H1 (cell line): ENCODE measurements at regions not wholly inside any gene's neighbourhood (a gene's known extent, or its start where the extent isn't known, plus 50 kb on each side); places are given as distances from the start of the nearest gene placed in this dataset.
A peak's percentile ranks its signal among the peaks of the same experiment; 100 is the strongest.
"Not testable (repeated sequence)": the region's sequence is repeated elsewhere in the genome, so short reads cannot be mapped to it uniquely, and the experiment has no call there.

ENCODE experiments used
- CTCF ChIA-PET: fragments of 300-600 bp; sonication (Branson Sonifier 250); formaldehyde crosslinking; loops from one replicate; lab custom pipeline; 2021; ENCODE audit not compliant: partially characterized antibody; lab: Charles Lee
- POLR2A ChIA-PET: fragments of 300-600 bp; sonication (Branson Sonifier 250); formaldehyde crosslinking; loops from one replicate; lab custom pipeline; 2021; ENCODE audit warnings: inconsistent platforms; ENCODE audit not compliant: partially characterized antibody; lab: Charles Lee
- DNase-seq, 2 experiments: peaks; one replicate each; pipeline versions ENCODE4 v3.0.0 to v3.0.0-alpha.2; 2010 to 2022; ENCODE audit warnings: low spot score in 2 of 2, low read depth in 1 of 2, mixed read lengths in 1 of 2
- FAIRE-seq: peaks from 2 replicates; lab custom pipeline; 2011; peaks lifted over from hg19 to GRCh38; lab: Jason Lieb, UNC
- H2AFZ ChIP-seq: 2 replicates; pipeline ENCODE4 v1.8.1; 2012; ENCODE audit warnings: low read length, inconsistent platforms
- H2AK5ac ChIP-seq: 2 replicates; pipeline ENCODE4 v1.6.1; 2013; ENCODE audit warnings: low read depth, low read length
- H2BK120ac ChIP-seq: replicated peaks from 2 replicates; pipeline ENCODE3; 2013; ENCODE audit warnings: low read depth, low read length, inconsistent platforms
- H2BK12ac ChIP-seq: 2 replicates; pipeline ENCODE4 v1.6.1; 2013; ENCODE audit warnings: low read depth, low read length
- H2BK15ac ChIP-seq: 2 replicates; pipeline ENCODE4 v1.6.1; 2013; ENCODE audit warnings: low read length
- H2BK20ac ChIP-seq: 2 replicates; pipeline ENCODE4 v1.6.1; 2013; ENCODE audit warnings: low read length
- H2BK5ac ChIP-seq: 2 replicates; pipeline ENCODE4 v1.6.1; 2013; ENCODE audit warnings: low read depth, low read length
- H3K14ac ChIP-seq: 2 replicates; pipeline ENCODE4 v1.6.1; 2013; ENCODE audit warnings: inconsistent platforms; ENCODE audit not compliant: insufficient read length
- H3K18ac ChIP-seq: 2 replicates; pipeline ENCODE4 v1.6.1; 2013; ENCODE audit warnings: low read length; ENCODE audit errors: extremely low read depth
- H3K23ac ChIP-seq: 2 replicates; pipeline ENCODE4 v1.6.1; 2013; ENCODE audit warnings: inconsistent platforms; ENCODE audit not compliant: insufficient read length
- H3K23me2 ChIP-seq: 2 replicates; pipeline ENCODE4 v1.6.1; 2013; ENCODE audit warnings: low read depth, low read length
- H3K27ac ChIP-seq: 2 replicates; pipeline ENCODE4 v1.6.1; 2011; ENCODE audit warnings: low read depth, low read length, inconsistent platforms
- H3K27me3 ChIP-seq, 4 experiments: replicated peaks in 1 of 4; 1 replicate in 1 of 4; 2 replicates in 3 of 4; pipeline versions ENCODE4 v1.6.1 to v1.8.1; 2011 to 2013; ENCODE audit warnings: low read length in 3 of 4, mild to moderate bottlenecking in 3 of 4, inconsistent platforms in 2 of 4, mixed read lengths in 2 of 4, moderate library complexity in 1 of 4; ENCODE audit not compliant: control insufficient read depth in 3 of 4, insufficient read depth in 3 of 4; ENCODE audit errors: extremely low read depth in 1 of 4
- H3K36me3 ChIP-seq, 4 experiments: 2 replicates each; pipeline versions ENCODE4 v1.6.1 to v1.8.1; 2011 to 2013; ENCODE audit warnings: mild to moderate bottlenecking in 4 of 4, low read length in 3 of 4, moderate library complexity in 2 of 4, control low read depth in 1 of 4, inconsistent platforms in 1 of 4; ENCODE audit not compliant: insufficient read depth in 4 of 4, control insufficient read depth in 2 of 4
- H3K4ac ChIP-seq: replicated peaks from 2 replicates; pipeline ENCODE3; 2013; ENCODE audit warnings: low read length, low read depth, mixed read lengths, inconsistent platforms; ENCODE audit not compliant: insufficient read length
- H3K4me1 ChIP-seq, 4 experiments: replicated peaks in 1 of 4; 1 replicate in 1 of 4; 2 replicates in 3 of 4; pipeline versions ENCODE4 v1.6.1 to v1.8.1; 2011 to 2013; ENCODE audit warnings: low read length in 3 of 4, inconsistent platforms in 2 of 4, mixed read lengths in 1 of 4; ENCODE audit not compliant: insufficient read depth in 4 of 4, control insufficient read depth in 3 of 4
- H3K4me2 ChIP-seq, 2 experiments: 2 replicates each; pipeline versions ENCODE4 v1.6.1 to v1.8.1; 2011 to 2013; ENCODE audit warnings: low read depth in 2 of 2, low read length in 2 of 2, control low read depth in 1 of 2, inconsistent platforms in 1 of 2, mild to moderate bottlenecking in 1 of 2; ENCODE audit not compliant: insufficient read depth in 1 of 2
- H3K4me3 ChIP-seq, 4 experiments: fragments of 200-600, 300-600 bp in 1 of 4; sonication (generic), shearing (Covaris generic), sonication (Bioruptor Twin) in 1 of 4; 2 replicates each; pipeline versions ENCODE4 v1.5.1 to v1.8.1; 2011 to 2016; ENCODE audit warnings: low read length in 4 of 4, low read depth in 3 of 4, control low read depth in 2 of 4, inconsistent platforms in 2 of 4, mild to moderate bottlenecking in 2 of 4, mixed read lengths in 1 of 4, moderate library complexity in 1 of 4; ENCODE audit not compliant: insufficient read depth in 2 of 4; ENCODE audit errors: extremely low read depth in 1 of 4
- H3K56ac ChIP-seq: replicated peaks from 2 replicates; pipeline ENCODE3; 2013; ENCODE audit warnings: low read depth, mild to moderate bottlenecking, mixed read lengths, low read length, inconsistent platforms; ENCODE audit not compliant: insufficient read length
- H3K79me1 ChIP-seq: 2 replicates; pipeline ENCODE4 v1.6.1; 2013; ENCODE audit warnings: low read depth, low read length, control low read depth
- H3K79me2 ChIP-seq, 2 experiments: 2 replicates each; pipeline versions ENCODE4 v1.6.1 to v1.8.1; 2012 to 2013; ENCODE audit warnings: low read length in 2 of 2, mild to moderate bottlenecking in 2 of 2, inconsistent platforms in 1 of 2; ENCODE audit not compliant: insufficient read depth in 2 of 2, control insufficient read depth in 1 of 2
- H3K9ac ChIP-seq, 4 experiments: replicated peaks in 1 of 4; 1 replicate in 1 of 4; 2 replicates in 3 of 4; pipeline versions ENCODE4 v1.6.1 to v1.8.1; 2011 to 2013; ENCODE audit warnings: low read depth in 3 of 4, low read length in 3 of 4, control low read depth in 2 of 4, mild to moderate bottlenecking in 2 of 4, moderate library complexity in 2 of 4, inconsistent platforms in 1 of 4; ENCODE audit errors: extremely low read depth in 1 of 4
- H3K9me3 ChIP-seq, 2 experiments: 2 replicates each; pipeline versions ENCODE4 v1.6.1 to v1.8.1; 2012 to 2013; ENCODE audit warnings: mild to moderate bottlenecking in 2 of 2, moderate library complexity in 2 of 2, control low read depth in 1 of 2, inconsistent platforms in 1 of 2, low read depth in 1 of 2, low read length in 1 of 2, mixed read lengths in 1 of 2; ENCODE audit not compliant: insufficient read depth in 2 of 2
- H4K20me1 ChIP-seq, 2 experiments: replicated peaks in 1 of 2; 2 replicates each; pipeline versions ENCODE3 to v1.8.1; 2011 to 2013; ENCODE audit warnings: inconsistent platforms in 2 of 2, low read length in 2 of 2, mild to moderate bottlenecking in 1 of 2; ENCODE audit not compliant: insufficient read depth in 2 of 2, control insufficient read depth in 1 of 2
- H4K5ac ChIP-seq: 2 replicates; pipeline ENCODE4 v1.6.1; 2013; ENCODE audit warnings: low read length, low read depth, mixed read lengths, inconsistent platforms; ENCODE audit not compliant: insufficient read length
- H4K8ac ChIP-seq: 2 replicates; pipeline ENCODE4 v1.8.0; 2013; ENCODE audit warnings: mild to moderate bottlenecking, moderate library complexity, low read length, inconsistent platforms; ENCODE audit not compliant: insufficient read depth; ENCODE audit errors: extremely low read depth
- H4K91ac ChIP-seq: replicated peaks from 2 replicates; pipeline ENCODE3; 2013; ENCODE audit warnings: low read length, mixed read lengths, inconsistent platforms; ENCODE audit not compliant: insufficient read length
- ATF3 ChIP-seq: IDR thresholded peaks from 2 replicates; pipeline ENCODE4 v1.6.1; 2011; ENCODE audit warnings: low read depth, mild to moderate bottlenecking, low read length; ENCODE audit not compliant: insufficient read depth
- CREB1 ChIP-seq: IDR thresholded peaks from 2 replicates; pipeline ENCODE4 v1.6.1; 2012; ENCODE audit warnings: inconsistent platforms
- E2F6 ChIP-seq: IDR thresholded peaks from 2 replicates; pipeline ENCODE4 v1.6.1; 2012; ENCODE audit warnings: inconsistent platforms
- MAX ChIP-seq: IDR thresholded peaks from 2 replicates; pipeline ENCODE4 v1.6.1; 2012; ENCODE audit warnings: inconsistent platforms
- NRF1 ChIP-seq: IDR thresholded peaks from 2 replicates; pipeline ENCODE4 v1.6.1; 2011; ENCODE audit warnings: mild to moderate bottlenecking, low read depth, low read length, improper control_type of control experiment
- RBBP5 ChIP-seq: IDR thresholded peaks from 2 replicates; pipeline ENCODE4 v1.7.1; 2012; ENCODE audit warnings: low read depth, mild to moderate bottlenecking, inconsistent platforms, low read length, moderate library complexity, borderline replicate concordance
- SIRT6 ChIP-seq: IDR thresholded peaks from one replicate; pipeline ENCODE4 v1.7.1; 2012; ENCODE audit warnings: low read length, inconsistent platforms
- SP2 ChIP-seq: IDR thresholded peaks from 2 replicates; pipeline ENCODE4 v1.6.1; 2012; ENCODE audit warnings: mild to moderate bottlenecking, low read length, inconsistent platforms
- SP4 ChIP-seq: IDR thresholded peaks from 2 replicates; pipeline ENCODE4 v1.6.1; 2012; ENCODE audit warnings: low read length, inconsistent platforms
- TAF7 ChIP-seq: optimal IDR thresholded peaks from 2 replicates; pipeline ENCODE3; 2011; ENCODE audit warnings: low read depth, mild to moderate bottlenecking, inconsistent platforms, low read length, moderate library complexity, borderline replicate concordance
- TBP ChIP-seq: IDR thresholded peaks from 2 replicates; pipeline ENCODE4 v1.6.1; 2011; ENCODE audit warnings: low read depth, low read length, improper control_type of control experiment
- TEAD4 ChIP-seq: IDR thresholded peaks from 2 replicates; pipeline ENCODE4 v1.6.1; 2012; ENCODE audit warnings: low read depth, low read length, inconsistent platforms, mixed read lengths
- WGBS, 2 experiments: shearing (Covaris generic) in 1 of 2; methylation state at CpG; one replicate each; pipeline versions ENCODE4 v1.1.6 to v1.1.7; 2013 to 2015; ENCODE audit warnings: low lambda C conversion rate in 2 of 2, mixed read lengths in 2 of 2, inconsistent platforms in 1 of 2, low coverage in 1 of 2, missing lambda C conversion rate in 1 of 2; ENCODE audit not compliant: insufficient replicate concordance in 2 of 2, insufficient coverage in 1 of 2, insufficient read length in 1 of 2; ENCODE audit errors: extremely low coverage in 1 of 2, missing lambda C conversion rate in 1 of 2; 5-methylcytosine and 5-hydroxymethylcytosine counted together

- no peak for TF ChIP-seq NRF1
- TF ChIP-seq TEAD4, result no peak
- no peak for TF ChIP-seq TBP
- TF ChIP-seq RBBP5, result no peak
- no peak for TF ChIP-seq SP2
- no peak for TF ChIP-seq E2F6
- TF ChIP-seq CREB1, result no peak
- no peak for TF ChIP-seq SP4
- TF ChIP-seq TAF7, result peak; percentile 38
- TF ChIP-seq SIRT6, result no peak
- no peak for TF ChIP-seq ATF3
- TF ChIP-seq MAX, result no peak
Measured at GRCh38 chr6:164344801-164345291, 930.3 kb downstream of the QKI start (continued).

- not testable (repeated sequence) for DNase-seq, H3K4ac ChIP-seq, FAIRE-seq
Measured at GRCh38 chr6:164339442-164339841, 924.9 kb downstream of the QKI start.

More at GRCh38 chr6:164339442-164339841, 924.9 kb downstream of the QKI start:
- H3K4me2 ChIP-seq, H3K27me3 ChIP-seq, H2AFZ ChIP-seq, H2AK5ac ChIP-seq, H3K79me1 ChIP-seq, POLR2A ChIA-PET, CTCF ChIA-PET, H3K36me3 ChIP-seq, H4K8ac ChIP-seq, H3K79me2 ChIP-seq, H3K4me1 ChIP-seq, H3K14ac ChIP-seq, H3K56ac ChIP-seq, H4K91ac ChIP-seq, H2BK15ac ChIP-seq, H4K20me1 ChIP-seq, H2BK12ac ChIP-seq, H2BK20ac ChIP-seq, H4K5ac ChIP-seq, H3K4me3 ChIP-seq, H3K23me2 ChIP-seq, H3K18ac ChIP-seq, H3K23ac ChIP-seq, H2BK120ac ChIP-seq, H2BK5ac ChIP-seq, H3K9ac ChIP-seq, H3K27ac ChIP-seq: not testable (repeated sequence)
- 83% methylated on average over 3 of the region's 4 CpGs; no CpG with 5 or more reads in 1 of the 2 experiments for WGBS, 2 experiments
- H3K9me3 ChIP-seq, result peaks cover 13 to 19% of the 10 kb centered on the region in 2 experiments; a peak in 2 of 4 replicates
